ENCODE measurements at regions not wholly inside any gene's neighbourhood (a gene's known extent, or its start where the extent isn't known, plus 50 kb on each side); places are given as distances from the start of the nearest gene placed in this dataset.

DNA sequence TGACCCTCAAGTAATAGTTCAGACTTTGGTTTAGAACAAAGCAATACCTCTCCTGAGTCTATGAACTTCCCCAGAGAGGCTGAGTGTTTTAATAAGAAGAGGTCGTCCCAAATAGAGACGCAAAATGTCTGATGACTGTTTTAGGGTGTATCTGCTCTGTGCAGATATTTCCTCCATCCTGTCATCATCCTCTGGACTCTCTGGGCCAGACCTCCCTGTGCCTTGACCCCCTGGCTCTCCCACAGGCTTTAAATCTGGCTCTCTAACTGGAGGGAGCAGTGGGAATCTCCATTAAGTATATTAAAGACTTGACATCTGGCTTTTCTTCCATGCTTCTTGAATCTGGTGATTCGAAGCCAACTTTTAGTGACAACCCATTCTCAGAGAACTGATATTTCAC is 633.3 kb downstream of the INHBA start:
- TF ChIP-seq, protein P1, sequence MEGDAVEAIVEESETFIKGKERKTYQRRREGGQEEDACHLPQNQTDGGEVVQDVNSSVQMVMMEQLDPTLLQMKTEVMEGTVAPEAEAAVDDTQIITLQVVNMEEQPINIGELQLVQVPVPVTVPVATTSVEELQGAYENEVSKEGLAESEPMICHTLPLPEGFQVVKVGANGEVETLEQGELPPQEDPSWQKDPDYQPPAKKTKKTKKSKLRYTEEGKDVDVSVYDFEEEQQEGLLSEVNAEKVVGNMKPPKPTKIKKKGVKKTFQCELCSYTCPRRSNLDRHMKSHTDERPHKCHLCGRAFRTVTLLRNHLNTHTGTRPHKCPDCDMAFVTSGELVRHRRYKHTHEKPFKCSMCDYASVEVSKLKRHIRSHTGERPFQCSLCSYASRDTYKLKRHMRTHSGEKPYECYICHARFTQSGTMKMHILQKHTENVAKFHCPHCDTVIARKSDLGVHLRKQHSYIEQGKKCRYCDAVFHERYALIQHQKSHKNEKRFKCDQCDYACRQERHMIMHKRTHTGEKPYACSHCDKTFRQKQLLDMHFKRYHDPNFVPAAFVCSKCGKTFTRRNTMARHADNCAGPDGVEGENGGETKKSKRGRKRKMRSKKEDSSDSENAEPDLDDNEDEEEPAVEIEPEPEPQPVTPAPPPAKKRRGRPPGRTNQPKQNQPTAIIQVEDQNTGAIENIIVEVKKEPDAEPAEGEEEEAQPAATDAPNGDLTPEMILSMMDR (IDR thresholded peaks at IDR 0.05), result no peak
- no peak for TF ChIP-seq POLR2A (IDR thresholded peaks at IDR 0.05)
